SK-N-MC (cell line): ENCODE measurements at regions not wholly inside any gene's neighbourhood (a gene's known extent, or its start where the extent isn't known, plus 50 kb on each side); places are given as distances from the start of the nearest gene placed in this dataset.
"Not testable (repeated sequence)": the region's sequence is repeated elsewhere in the genome, so short reads cannot be mapped to it uniquely, and the experiment has no call there.

Source experiments
- EZH2 ChIP-seq: fragments of 200-600 bp; sonication (generic); IDR thresholded peaks from one replicate; pipeline ENCODE4 v1.6.1; 2017; ENCODE audit warnings: antibody characterized with exemption
- POLR2AphosphoS5 ChIP-seq: IDR thresholded peaks from 2 replicates; pipeline ENCODE4 v1.6.1; 2012; ENCODE audit warnings: mild to moderate bottlenecking, low read depth, low read length, borderline replicate concordance

- TF ChIP-seq POLR2AphosphoS5, EZH2: not testable (repeated sequence)
Measured at GRCh38 chr4:186873095-186873494, 149.4 kb upstream of the FAT1 start.
